Suprapubic skin (tissue), 4 donors: ENCODE measurements at regions not wholly inside any gene's neighbourhood (a gene's known extent, or its start where the extent isn't known, plus 50 kb on each side); places are given as distances from the start of the nearest gene placed in this dataset.

ENCODE experiments used
- POLR2A ChIP-seq, 2 donors: fragments of 450-650 bp; IDR thresholded peaks; one replicate each; pipeline ENCODE4 v1.6.1; 2017; ENCODE audit warnings: antibody characterized with exemption in 2 of 2, mild to moderate bottlenecking in 2 of 2, moderate library complexity in 2 of 2
- POLR2AphosphoS5 ChIP-seq, 3 donors: sonication (generic); formaldehyde crosslinking; IDR thresholded peaks; one replicate each; pipeline ENCODE4 v1.6.1; 2017; ENCODE audit warnings: antibody characterized with exemption in 3 of 3
- TF ChIP-seq, protein P1 (sequence below), 2 donors: fragments of 200-600 bp in 1 of 2; fragments of 450-650 bp in 1 of 2; sonication (generic) in 1 of 2; IDR thresholded peaks; one replicate each; pipeline ENCODE4 v1.5.1; 2016 to 2019; ENCODE audit warnings: antibody characterized with exemption in 2 of 2, mild to moderate bottlenecking in 1 of 2, moderate library complexity in 1 of 2

DNA sequence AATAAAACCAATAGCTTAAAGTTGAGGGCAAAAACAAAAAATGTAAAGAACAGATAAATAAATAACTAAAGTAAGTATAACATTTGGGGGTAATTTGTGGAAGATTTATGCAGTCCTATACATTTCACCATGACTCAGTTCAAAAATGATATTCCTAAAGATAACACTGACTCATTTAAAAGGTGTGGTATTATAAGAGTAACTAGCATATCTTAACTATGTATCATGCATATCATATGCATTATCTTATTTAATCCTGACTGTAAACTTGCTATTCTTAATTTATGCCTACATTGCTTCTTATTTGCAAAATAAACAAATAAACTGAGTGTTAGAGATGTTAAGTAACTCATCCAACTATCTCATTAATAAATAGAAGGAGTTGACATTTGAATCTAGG, 726.5 kb upstream of the PKDCC start:
- TF ChIP-seq, protein P1, sequence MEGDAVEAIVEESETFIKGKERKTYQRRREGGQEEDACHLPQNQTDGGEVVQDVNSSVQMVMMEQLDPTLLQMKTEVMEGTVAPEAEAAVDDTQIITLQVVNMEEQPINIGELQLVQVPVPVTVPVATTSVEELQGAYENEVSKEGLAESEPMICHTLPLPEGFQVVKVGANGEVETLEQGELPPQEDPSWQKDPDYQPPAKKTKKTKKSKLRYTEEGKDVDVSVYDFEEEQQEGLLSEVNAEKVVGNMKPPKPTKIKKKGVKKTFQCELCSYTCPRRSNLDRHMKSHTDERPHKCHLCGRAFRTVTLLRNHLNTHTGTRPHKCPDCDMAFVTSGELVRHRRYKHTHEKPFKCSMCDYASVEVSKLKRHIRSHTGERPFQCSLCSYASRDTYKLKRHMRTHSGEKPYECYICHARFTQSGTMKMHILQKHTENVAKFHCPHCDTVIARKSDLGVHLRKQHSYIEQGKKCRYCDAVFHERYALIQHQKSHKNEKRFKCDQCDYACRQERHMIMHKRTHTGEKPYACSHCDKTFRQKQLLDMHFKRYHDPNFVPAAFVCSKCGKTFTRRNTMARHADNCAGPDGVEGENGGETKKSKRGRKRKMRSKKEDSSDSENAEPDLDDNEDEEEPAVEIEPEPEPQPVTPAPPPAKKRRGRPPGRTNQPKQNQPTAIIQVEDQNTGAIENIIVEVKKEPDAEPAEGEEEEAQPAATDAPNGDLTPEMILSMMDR (IDR thresholded peaks at IDR 0.05): no peak
- TF ChIP-seq POLR2A (IDR thresholded peaks at IDR 0.05) (no peak), POLR2AphosphoS5 (IDR thresholded peaks at IDR 0.05) (no peak)
